ENCODE measurements at regions not wholly inside any gene's neighbourhood (a gene's known extent, or its start where the extent isn't known, plus 50 kb on each side); places are given as distances from the start of the nearest gene placed in this dataset.

GRCh38 chr1:80441664-80442063 is 1359.1 kb upstream of the ADGRL2 start:
- no peak overlapping the region for H3K27ac ChIP-seq
- WGBS = 62% methylated on average over 7 of the region's 7 CpGs
- no peaks in the 10 kb centered on the region for H3K4me1 ChIP-seq (replicated peaks)
- no peak overlapping the region for H3K4me3 ChIP-seq
- H3K27me3 ChIP-seq (replicated peaks; ENCODE audit: insufficient read depth) = no peaks in the 10 kb centered on the region
- intact Hi-C loops (cut with DNase I) = no loop called here
- no peaks in the 10 kb centered on the region for H3K36me3 ChIP-seq
- DNase-seq (ENCODE audit: low spot score) = no peak
- no peak for TF ChIP-seq POLR2AphosphoS5 (IDR thresholded peaks at IDR 0.05)
- TF ChIP-seq POLR2A (IDR thresholded peaks at IDR 0.05) = no peak
- no peak for TF ChIP-seq CTCF (IDR thresholded peaks at IDR 0.05)
- no peaks in the 10 kb centered on the region for H3K9me3 ChIP-seq

- no peaks in the 10 kb centered on the region for H3K27me3 ChIP-seq (replicated peaks; ENCODE audit: insufficient read depth)
- no peak for TF ChIP-seq POLR2AphosphoS5 (IDR thresholded peaks at IDR 0.05)
- no peak for TF ChIP-seq POLR2A (IDR thresholded peaks at IDR 0.05)
- TF ChIP-seq CTCF (IDR thresholded peaks at IDR 0.05) = no peak
- WGBS = 91% methylated on average over 1 of the region's 1 CpG
- no peaks in the 10 kb centered on the region for H3K36me3 ChIP-seq
- no peaks in the 10 kb centered on the region for H3K4me1 ChIP-seq (replicated peaks)
- no peak for DNase-seq (ENCODE audit: low spot score)
- no peak overlapping the region for H3K27ac ChIP-seq
- H3K4me3 ChIP-seq = no peak overlapping the region
- intact Hi-C loops (cut with DNase I) = no loop called here
- no peaks in the 10 kb centered on the region for H3K9me3 ChIP-seq
Measured at GRCh38 chr1:80436851-80437250, 1363.9 kb upstream of the ADGRL2 start.

GRCh38 chr1:80427881-80428280 is 1372.9 kb upstream of the ADGRL2 start:
- Histone ChIP-seq H3K27me3 (replicated peaks; ENCODE audit: insufficient read depth) (no peaks in the 10 kb centered on the region), H3K4me3 (no peak overlapping the region), H3K36me3 (no peaks in the 10 kb centered on the region), H3K9me3 (no peaks in the 10 kb centered on the region), H3K27ac (no peak overlapping the region), H3K4me1 (replicated peaks) (no peaks in the 10 kb centered on the region)
- no peak for DNase-seq (ENCODE audit: low spot score)
- WGBS = 79% methylated on average over 3 of the region's 3 CpGs
- intact Hi-C loops (cut with DNase I) = no loop called here
- TF ChIP-seq CTCF (IDR thresholded peaks at IDR 0.05) (no peak), POLR2A (IDR thresholded peaks at IDR 0.05) (no peak), POLR2AphosphoS5 (IDR thresholded peaks at IDR 0.05) (no peak)

- TF ChIP-seq POLR2AphosphoS5 (IDR thresholded peaks at IDR 0.05) (no peak), POLR2A (IDR thresholded peaks at IDR 0.05) (no peak), CTCF (IDR thresholded peaks at IDR 0.05) (no peak)
- 90% methylated on average over 1 of the region's 1 CpG for WGBS
- no peak overlapping the region for H3K27ac ChIP-seq
- intact Hi-C loops (cut with DNase I) = no loop called here
- H3K4me3 ChIP-seq = no peak overlapping the region
- no peaks in the 10 kb centered on the region for H3K4me1 ChIP-seq (replicated peaks)
- no peak for DNase-seq (ENCODE audit: low spot score)
- H3K9me3 ChIP-seq = no peaks in the 10 kb centered on the region
- H3K27me3 ChIP-seq (replicated peaks; ENCODE audit: insufficient read depth) = no peaks in the 10 kb centered on the region
- no peaks in the 10 kb centered on the region for H3K36me3 ChIP-seq
Measured at GRCh38 chr1:80424249-80424648, 1376.5 kb upstream of the ADGRL2 start.

GRCh38 chr1:80418134-80418533 is 1382.6 kb upstream of the ADGRL2 start:
- H3K27ac ChIP-seq = no peak overlapping the region
- no peak for DNase-seq (ENCODE audit: low spot score)
- H3K36me3 ChIP-seq = no peaks in the 10 kb centered on the region
- no peaks in the 10 kb centered on the region for H3K9me3 ChIP-seq
- H3K27me3 ChIP-seq (replicated peaks; ENCODE audit: insufficient read depth) = no peaks in the 10 kb centered on the region
- TF ChIP-seq POLR2A (IDR thresholded peaks at IDR 0.05) (no peak), CTCF (IDR thresholded peaks at IDR 0.05) (no peak), POLR2AphosphoS5 (IDR thresholded peaks at IDR 0.05) (no peak)
- no peak overlapping the region for H3K4me3 ChIP-seq
- no peaks in the 10 kb centered on the region for H3K4me1 ChIP-seq (replicated peaks)
- WGBS = 91% methylated on average over 1 of the region's 1 CpG
- intact Hi-C loops (cut with DNase I) = no loop called here

Data from prostate gland (tissue), 2 donors.